ENCODE measurements at regions not wholly inside any gene's neighbourhood (a gene's known extent, or its start where the extent isn't known, plus 50 kb on each side); places are given as distances from the start of the nearest gene placed in this dataset.

GRCh38 chr10:9262770-9263169 is 1208.3 kb downstream of the GATA3 start:
- Histone ChIP-seq H3K4ac (ENCODE audit: low read depth, low read length) (no peak overlapping the region), H2BK15ac (ENCODE audit: low read depth, low read length) (no peak overlapping the region), H3K4me1 (ENCODE audit: control insufficient read depth, insufficient read depth, low read length) (no peaks in the 10 kb centered on the region), H3K9me3 (ENCODE audit: control insufficient read depth, insufficient read depth, low read length) (no peaks in the 10 kb centered on the region), H2BK5ac (ENCODE audit: low read depth, low read length, poor library complexity, severe bottlenecking) (no peak overlapping the region), H3K18ac (ENCODE audit: low read depth, low read length) (no peak overlapping the region), H3K4me2 (ENCODE audit: low read depth, low read length) (no peak overlapping the region), H3K14ac (replicated peaks; ENCODE audit: low read depth, low read length) (no peak overlapping the region), H3K79me1 (ENCODE audit: low read depth in 1 of 2, low read length in 2 of 2) (no peaks in the 10 kb centered on the region), H3K36me3 (ENCODE audit: control insufficient read depth, insufficient read depth, low read length) (no peaks in the 10 kb centered on the region), H2BK20ac (ENCODE audit: low read depth, low read length) (no peak overlapping the region), H3K9ac (ENCODE audit: low read depth, low read length) (no peak overlapping the region), H3K27ac (ENCODE audit: insufficient read depth, low read length) (no peak overlapping the region), H3K27me3 (ENCODE audit: control insufficient read depth, insufficient read depth, low read length) (no peaks in the 10 kb centered on the region), H3K9me1 (ENCODE audit: insufficient read depth, low read length) (no peaks in the 10 kb centered on the region), H2AK5ac (ENCODE audit: low read depth, low read length) (no peak overlapping the region), H3K4me3 (ENCODE audit: insufficient read depth, low read depth, low read length) (no peak overlapping the region), H2AK9ac (replicated peaks; ENCODE audit: low read depth, low read length, poor library complexity) (no peak overlapping the region), H4K8ac (ENCODE audit: low read depth in 2 of 2, low read length in 2 of 2) (no peak overlapping the region), H3K56ac (ENCODE audit: extremely low read depth, insufficient read depth, low read length) (no peak overlapping the region), H4K91ac (ENCODE audit: insufficient read depth, low read depth, low read length) (no peak overlapping the region), H4K5ac (ENCODE audit: low read depth, low read length) (no peak overlapping the region), H2BK120ac (ENCODE audit: low read depth, low read length) (no peak overlapping the region), H2AFZ (replicated peaks; ENCODE audit: low read length, poor library complexity) (no peak overlapping the region), H3K23ac (ENCODE audit: low read depth, low read length) (no peak overlapping the region), H4K20me1 (ENCODE audit: insufficient read depth, low read length) (no peaks in the 10 kb centered on the region)
- dilution Hi-C loops (cut with HindIII; ENCODE audit: low sequenced_read_pairs, unreplicated experiment) (no loop called here), intact Hi-C loops (cut with micrococcal nuclease) (no loop called here), in situ Hi-C loops (cut with MboI; ENCODE audit: low sequenced_read_pairs) (no loop called here)
- POLR2A ChIA-PET (ENCODE audit: unreplicated experiment): no interaction called here
- CTCF ChIA-PET: no interaction called here
- ATAC-seq (ENCODE audit: low read depth) (no peak), DNase-seq (peak; percentile 1)
- no TSS peak for BruUV-seq (replicated peaks)
- TF ChIP-seq BHLHE40 (IDR thresholded peaks at IDR 0.05; ENCODE audit: low read depth, low read length): no peak
- TF ChIP-seq USF2 (IDR thresholded peaks at IDR 0.05; ENCODE audit: low read depth, low read length): no peak
- no peak for TF ChIP-seq CHD1 (IDR thresholded peaks at IDR 0.05; ENCODE audit: low read depth, low read length)
- TF ChIP-seq MAZ (IDR thresholded peaks at IDR 0.05; ENCODE audit: borderline replicate concordance, low read depth, low read length): no peak
- no peak for TF ChIP-seq POLR2A (IDR thresholded peaks at IDR 0.05; ENCODE audit: low read depth, low read length)
- TF ChIP-seq ELK1 (IDR thresholded peaks at IDR 0.05; ENCODE audit: borderline replicate concordance, low read depth, low read length): no peak
- no peak for TF ChIP-seq MAFK (IDR thresholded peaks at IDR 0.05; ENCODE audit: low read depth, low read length)
- TF ChIP-seq SMC3 (IDR thresholded peaks at IDR 0.05; ENCODE audit: low read depth, low read length): no peak
- no peak for TF ChIP-seq NFE2L2 (IDR thresholded peaks at IDR 0.05; ENCODE audit: low read depth, low read length)
- no peak for TF ChIP-seq RCOR1 (IDR thresholded peaks at IDR 0.05; ENCODE audit: insufficient replicate concordance, low read length)
- no peak for TF ChIP-seq CTCF (conservative IDR thresholded peaks at IDR 0.05; ENCODE audit: low read depth, low read length)
- no peak for TF ChIP-seq RFX5 (IDR thresholded peaks at IDR 0.05; ENCODE audit: low read depth, low read length)
- TF ChIP-seq CEBPB (IDR thresholded peaks at IDR 0.05; ENCODE audit: low read depth, low read length): no peak
- no peak for TF ChIP-seq MXI1 (IDR thresholded peaks at IDR 0.05; ENCODE audit: borderline replicate concordance, low read depth, low read length)
- no peak for TF ChIP-seq FOS (IDR thresholded peaks at IDR 0.05; ENCODE audit: low read depth, low read length)
- no peak for TF ChIP-seq RAD21 (IDR thresholded peaks at IDR 0.05; ENCODE audit: low read length)
- no CpG with 5 or more reads among the region's 1 CpG for WGBS, 2 experiments (ENCODE audit: extremely low coverage in 2 of 2, insufficient read length in 1 of 2)

Data from IMR-90 (cell line).